GM19328 (cell line): ENCODE measurements at regions not wholly inside any gene's neighbourhood (a gene's known extent, or its start where the extent isn't known, plus 50 kb on each side); places are given as distances from the start of the nearest gene placed in this dataset.
"Not testable (repeated sequence)": the region's sequence is repeated elsewhere in the genome, so short reads cannot be mapped to it uniquely, and the experiment has no call there.

Source experiments
- ATAC-seq: cut with Tn5 transposase; IDR thresholded peaks from one replicate; pipeline ENCODE4 v1.9.1; 2021; ENCODE audit warnings: mild to moderate bottlenecking, moderate library complexity; ENCODE audit not compliant: unreplicated experiment

- ATAC-seq = no peak
These were observed 134.6 kb downstream of the ADSS2 start for GRCh38 chr1:244316986-244317655.

- no peak for ATAC-seq
These were observed 133.6 kb downstream of the ADSS2 start for GRCh38 chr1:244318078-244318477.

GRCh38 chr1:244318512-244318911, 133.2 kb downstream of the ADSS2 start:
- no peak for ATAC-seq

- ATAC-seq = peak; percentile 78
These were observed 132.2 kb downstream of the ADSS2 start for GRCh38 chr1:244319283-244320132.

GRCh38 chr1:244322181-244322580, 129.5 kb downstream of the ADSS2 start:
- ATAC-seq = no peak

- ATAC-seq = no peak
These were observed 128.8 kb downstream of the ADSS2 start for GRCh38 chr1:244322791-244323521.

- no peak for ATAC-seq
These were observed 127.4 kb downstream of the ADSS2 start for GRCh38 chr1:244324176-244324883.

- ATAC-seq = peak; percentile 77
These were observed 126.5 kb downstream of the ADSS2 start for GRCh38 chr1:244325056-244325758.

- ATAC-seq = no peak
These were observed 125.0 kb downstream of the ADSS2 start for GRCh38 chr1:244326757-244327156.

- no peak for ATAC-seq
These were observed 124.2 kb downstream of the ADSS2 start for GRCh38 chr1:244327533-244327932.

- no peak for ATAC-seq
These were observed 123.2 kb downstream of the ADSS2 start for GRCh38 chr1:244328476-244328875.

GRCh38 chr1:244329591-244330317, 122.0 kb downstream of the ADSS2 start:
- no peak for ATAC-seq

- no peak for ATAC-seq
These were observed 121.4 kb downstream of the ADSS2 start for GRCh38 chr1:244330318-244330625.

GRCh38 chr1:244332761-244333160, 118.9 kb downstream of the ADSS2 start:
- ATAC-seq = not testable (repeated sequence)

- not testable (repeated sequence) for ATAC-seq
These were observed 117.4 kb downstream of the ADSS2 start for GRCh38 chr1:244334315-244334714.

GRCh38 chr1:244334842-244335241, 116.9 kb downstream of the ADSS2 start:
- not testable (repeated sequence) for ATAC-seq

- no peak for ATAC-seq
These were observed 116.3 kb downstream of the ADSS2 start for GRCh38 chr1:244335456-244335855.

GRCh38 chr1:244336232-244336899, 115.3 kb downstream of the ADSS2 start:
- no peak for ATAC-seq

- ATAC-seq = no peak
These were observed 113.9 kb downstream of the ADSS2 start for GRCh38 chr1:244337839-244338238.
